ENCODE measurements at regions not wholly inside any gene's neighbourhood (a gene's known extent, or its start where the extent isn't known, plus 50 kb on each side); places are given as distances from the start of the nearest gene placed in this dataset.

- Histone ChIP-seq H3K27ac (ENCODE audit: low read depth, low read length) (no peak overlapping the region), H3K36me3 (ENCODE audit: control insufficient read depth in 1 of 2, insufficient read depth in 2 of 2, low read length in 2 of 2) (no peaks in the 10 kb centered on the region), H3K9me3 (ENCODE audit: control insufficient read depth in 1 of 2, insufficient read depth in 1 of 2, low read depth in 1 of 2, low read length in 2 of 2) (no peaks in the 10 kb centered on the region), H3K9ac (ENCODE audit: low read length) (no peak overlapping the region), H3K4me2 (ENCODE audit: low read length) (no peak overlapping the region), H3K9me2 (ENCODE audit: insufficient read depth) (no peaks in the 10 kb centered on the region; the same call in 1 of the 2 replicates), H3K79me2 (ENCODE audit: insufficient read depth, low read length) (no peaks in the 10 kb centered on the region), H4K20me1 (ENCODE audit: insufficient read depth) (no peaks in the 10 kb centered on the region), H2AFZ (ENCODE audit: low read depth, low read length, poor library complexity, severe bottlenecking) (no peak overlapping the region), H3K4me3 (replicated peaks in 1 of 2; ENCODE audit: low read depth in 1 of 2, low read length in 2 of 2) (no peak overlapping the region), H3K27me3 (ENCODE audit: insufficient read depth, low read length) (no peaks in the 10 kb centered on the region), H3K4me1 (ENCODE audit: control insufficient read depth in 1 of 2, insufficient read depth in 2 of 2, low read length in 2 of 2) (no peaks in the 10 kb centered on the region)
- no peak for DNase-seq (ENCODE audit: low read depth, low spot score)
- ChIA-PET CTCF (no interaction called here), RAD21 (ENCODE audit: low non-redundant PET in 1 of 2, low total read pairs in 2 of 2, uncharacterized antibody in 2 of 2, unreplicated experiment in 2 of 2) (no interaction called here), POLR2A (no interaction called here)
- ATAC-seq, result no peak
- BruUV-seq (replicated peaks), result no TSS peak
- TF ChIP-seq TCF7L2 (IDR thresholded peaks at IDR 0.05; ENCODE audit: borderline replicate concordance, extremely low read depth, insufficient read depth, insufficient read length), result no peak
- no peak for TF ChIP-seq ATF3 (IDR thresholded peaks at IDR 0.05)
- TF ChIP-seq CTCF (IDR thresholded peaks at IDR 0.05 in 2 of 3, conservative IDR thresholded peaks at IDR 0.05 in 1 of 3; ENCODE audit: borderline replicate concordance in 1 of 3, insufficient read depth in 1 of 3, low read depth in 2 of 3, low read length in 2 of 3), result no peak
- TF ChIP-seq YY1 (IDR thresholded peaks at IDR 0.05; ENCODE audit: extremely low read depth, insufficient replicate concordance, low read depth, low read length), result no peak
- intact Hi-C loops (cut with micrococcal nuclease), result no loop called here
Measured at GRCh38 chr4:166284221-166284620, 411.2 kb downstream of the TLL1 start.

DNA sequence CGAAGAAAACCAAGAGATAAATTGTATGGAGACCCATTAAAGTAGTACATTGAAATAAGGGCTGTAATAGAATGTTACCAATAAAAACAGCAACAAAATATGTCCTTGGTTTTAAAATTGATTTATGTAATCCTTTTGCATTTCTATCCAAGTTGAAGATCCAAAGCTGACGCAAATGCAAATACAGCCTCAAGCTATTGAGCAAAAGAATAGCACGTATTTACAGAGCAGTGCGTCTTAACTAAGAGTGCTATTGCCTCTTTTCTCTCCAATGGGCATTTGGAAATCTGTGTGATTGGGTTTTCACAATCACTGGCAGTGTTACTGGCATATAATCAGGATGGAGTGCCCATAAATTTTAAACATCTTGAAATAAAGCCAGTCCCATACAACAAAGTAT lies 417.4 kb downstream of the TLL1 start:
- H3K27ac ChIP-seq (ENCODE audit: low read depth, low read length), result no peak overlapping the region
- intact Hi-C loops (cut with micrococcal nuclease), result no loop called here
- H3K9me2 ChIP-seq (ENCODE audit: insufficient read depth), result no peaks in the 10 kb centered on the region
- no peak overlapping the region for H3K4me3 ChIP-seq (replicated peaks in 1 of 2; ENCODE audit: low read depth in 1 of 2, low read length in 2 of 2)
- H3K27me3 ChIP-seq (ENCODE audit: insufficient read depth, low read length), result no peaks in the 10 kb centered on the region
- H3K9me3 ChIP-seq (ENCODE audit: control insufficient read depth in 1 of 2, insufficient read depth in 1 of 2, low read depth in 1 of 2, low read length in 2 of 2), result no peaks in the 10 kb centered on the region
- H3K4me1 ChIP-seq (ENCODE audit: control insufficient read depth in 1 of 2, insufficient read depth in 2 of 2, low read length in 2 of 2), result no peaks in the 10 kb centered on the region
- H3K36me3 ChIP-seq (ENCODE audit: control insufficient read depth in 1 of 2, insufficient read depth in 2 of 2, low read length in 2 of 2), result no peaks in the 10 kb centered on the region
- H4K20me1 ChIP-seq (ENCODE audit: insufficient read depth), result no peaks in the 10 kb centered on the region
- no peaks in the 10 kb centered on the region for H3K79me2 ChIP-seq (ENCODE audit: insufficient read depth, low read length)
- ChIA-PET CTCF (no interaction called here), POLR2A (no interaction called here), RAD21 (ENCODE audit: low non-redundant PET in 1 of 2, low total read pairs in 2 of 2, uncharacterized antibody in 2 of 2, unreplicated experiment in 2 of 2) (no interaction called here)
- H3K4me2 ChIP-seq (ENCODE audit: low read length), result no peak overlapping the region
- H2AFZ ChIP-seq (ENCODE audit: low read depth, low read length, poor library complexity, severe bottlenecking), result no peak overlapping the region
- ATAC-seq, result no peak
- no TSS peak for BruUV-seq (replicated peaks)
- no peak overlapping the region for H3K9ac ChIP-seq (ENCODE audit: low read length)
- DNase-seq (ENCODE audit: low read depth, low spot score), result no peak
- TF ChIP-seq ATF3 (IDR thresholded peaks at IDR 0.05) (no peak), RAD21 (IDR thresholded peaks at IDR 0.05; ENCODE audit: low read depth) (no peak), CBX3 (IDR thresholded peaks at IDR 0.05; ENCODE audit: low read depth) (no peak), SIN3A (IDR thresholded peaks at IDR 0.05; ENCODE audit: low read depth) (no peak), EZH2phosphoT487 (IDR thresholded peaks at IDR 0.05; ENCODE audit: borderline replicate concordance) (no peak), YY1 (IDR thresholded peaks at IDR 0.05; ENCODE audit: extremely low read depth, insufficient replicate concordance, low read depth, low read length) (no peak), SRF (IDR thresholded peaks at IDR 0.05; ENCODE audit: low read depth) (no peak), EZH2 (IDR thresholded peaks at IDR 0.05) (no peak), CEBPB (IDR thresholded peaks at IDR 0.05; ENCODE audit: low read depth) (no peak), FOSL1 (IDR thresholded peaks at IDR 0.05; ENCODE audit: low read depth) (no peak), ELF1 (IDR thresholded peaks at IDR 0.05; ENCODE audit: borderline replicate concordance, low read depth) (no peak), ZBTB33 (IDR thresholded peaks at IDR 0.05; ENCODE audit: extremely low read depth, insufficient replicate concordance, low read length) (no peak), ZNF274 (IDR thresholded peaks at IDR 0.05; ENCODE audit: low read depth, low read length) (no peak), SP1 (IDR thresholded peaks at IDR 0.05; ENCODE audit: low read depth) (no peak)

Measured in HCT116 (cell line).